Myocyte (in vitro differentiated cells): ENCODE measurements at regions not wholly inside any gene's neighbourhood (a gene's known extent, or its start where the extent isn't known, plus 50 kb on each side); places are given as distances from the start of the nearest gene placed in this dataset.
"Not testable (repeated sequence)": the region's sequence is repeated elsewhere in the genome, so short reads cannot be mapped to it uniquely, and the experiment has no call there.

Experiments
- DNase-seq: peaks from one replicate; pipeline ENCODE4 v3.0.0-alpha.2; 2012; ENCODE audit warnings: low read depth

GRCh38 chr3:21238661-21239060 is 512.3 kb downstream of the ZNF385D start:
- peak; percentile 19 for DNase-seq

- DNase-seq, result no peak
Observed at GRCh38 chr3:21237638-21238037, 513.4 kb downstream of the ZNF385D start.

- DNase-seq, result no peak
Observed at GRCh38 chr3:21235491-21235890, 515.5 kb downstream of the ZNF385D start.

- no peak for DNase-seq
Observed at GRCh38 chr3:21234933-21235332, 516.1 kb downstream of the ZNF385D start.

- no peak for DNase-seq
Observed at GRCh38 chr3:21229426-21230135, 521.4 kb downstream of the ZNF385D start.

- no peak for DNase-seq
Observed at GRCh38 chr3:21226086-21226485, 524.9 kb downstream of the ZNF385D start.

- no peak for DNase-seq
Observed at GRCh38 chr3:21220944-21221343, 530.1 kb downstream of the ZNF385D start.

GRCh38 chr3:21216598-21216997 is 534.4 kb downstream of the ZNF385D start:
- no peak for DNase-seq

GRCh38 chr3:21204122-21204521 is 546.9 kb downstream of the ZNF385D start:
- not testable (repeated sequence) for DNase-seq

GRCh38 chr3:21195203-21195602 is 555.8 kb downstream of the ZNF385D start:
- no peak for DNase-seq

- not testable (repeated sequence) for DNase-seq
Observed at GRCh38 chr3:21194036-21194435, 557.0 kb downstream of the ZNF385D start.

- DNase-seq, result peak; percentile 16
Observed at GRCh38 chr3:21188459-21188858, 562.6 kb downstream of the ZNF385D start.

- no peak for DNase-seq
Observed at GRCh38 chr3:21185816-21186314, 565.1 kb downstream of the ZNF385D start.

GRCh38 chr3:21174461-21174860 is 576.5 kb downstream of the ZNF385D start:
- DNase-seq, result no peak

GRCh38 chr3:21170964-21171363 is 580.0 kb downstream of the ZNF385D start:
- peak; percentile 2 for DNase-seq

GRCh38 chr3:21169948-21170347 is 581.1 kb downstream of the ZNF385D start:
- DNase-seq, result no peak

GRCh38 chr3:21168471-21168870 is 582.5 kb downstream of the ZNF385D start:
- DNase-seq, result no peak

GRCh38 chr3:21163956-21164355 is 587.1 kb downstream of the ZNF385D start:
- DNase-seq, result no peak

GRCh38 chr3:21159543-21159906 is 591.5 kb downstream of the ZNF385D start:
- no peak for DNase-seq

- DNase-seq, result no peak
Observed at GRCh38 chr3:21158861-21159542, 592.0 kb downstream of the ZNF385D start.

- DNase-seq, result no peak
Observed at GRCh38 chr3:21154911-21155310, 596.1 kb downstream of the ZNF385D start.

- no peak for DNase-seq
Observed at GRCh38 chr3:21152555-21152954, 598.5 kb downstream of the ZNF385D start.

GRCh38 chr3:21142949-21143348 is 608.1 kb downstream of the ZNF385D start:
- no peak for DNase-seq
